ENCODE measurements at regions not wholly inside any gene's neighbourhood (a gene's known extent, or its start where the extent isn't known, plus 50 kb on each side); places are given as distances from the start of the nearest gene placed in this dataset.

DNA sequence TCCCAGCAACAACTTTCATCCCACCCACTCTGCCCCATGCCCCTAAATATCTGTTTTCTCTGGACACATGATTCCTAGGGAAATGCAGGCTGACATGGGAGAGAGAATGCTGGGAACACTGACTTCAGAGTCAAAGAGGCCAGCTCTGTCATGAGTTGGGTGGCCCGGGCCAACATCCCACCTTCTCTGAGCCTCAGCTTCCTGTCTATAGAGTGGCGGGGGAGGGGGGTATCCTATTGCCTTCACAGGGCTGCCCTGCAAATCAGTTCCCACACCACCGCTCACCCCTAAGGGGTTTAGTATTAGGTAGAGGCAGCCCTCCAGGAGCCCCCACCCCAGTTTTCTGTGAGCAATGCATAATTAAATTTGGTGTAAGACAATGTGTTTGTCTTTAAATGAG, 175.0 kb upstream of the NCAM1 start:
- no peak for TF ChIP-seq CTCF (IDR thresholded peaks at IDR 0.05)
- TF ChIP-seq POLR2A (IDR thresholded peaks at IDR 0.05), result no peak

Measured in testis (tissue), 2 donors.